HG02852 (cell line): ENCODE measurements at regions not wholly inside any gene's neighbourhood (a gene's known extent, or its start where the extent isn't known, plus 50 kb on each side); places are given as distances from the start of the nearest gene placed in this dataset.

ENCODE experiments used
- ATAC-seq: cut with Tn5 transposase; IDR thresholded peaks from one replicate; pipeline ENCODE4 v1.9.1; 2021; ENCODE audit warnings: mild to moderate bottlenecking, moderate library complexity; ENCODE audit not compliant: unreplicated experiment

GRCh38 chrX:36913551-36913950 lies 94.6 kb upstream of the FAM47C start:
- no peak for ATAC-seq

- no peak for ATAC-seq
These were observed 91.2 kb upstream of the FAM47C start for GRCh38 chrX:36916941-36917340.

GRCh38 chrX:36927712-36928111 lies 80.5 kb upstream of the FAM47C start:
- ATAC-seq: no peak

- ATAC-seq: no peak
These were observed 77.7 kb upstream of the FAM47C start for GRCh38 chrX:36930491-36930890.

GRCh38 chrX:36947214-36947613 lies 61.0 kb upstream of the FAM47C start:
- no peak for ATAC-seq

GRCh38 chrX:36950495-36951253 lies 57.5 kb upstream of the FAM47C start:
- no peak for ATAC-seq

- no peak for ATAC-seq
These were observed 50.5 kb upstream of the FAM47C start for GRCh38 chrX:36957425-36958328.
